Fibroblast of skin of scalp (primary cell): ENCODE measurements at regions not wholly inside any gene's neighbourhood (a gene's known extent, or its start where the extent isn't known, plus 50 kb on each side); places are given as distances from the start of the nearest gene placed in this dataset.
"Not testable (repeated sequence)": the region's sequence is repeated elsewhere in the genome, so short reads cannot be mapped to it uniquely, and the experiment has no call there.

Experiments used
- DNase-seq: peaks from one replicate; pipeline ENCODE4 v3.0.0-alpha.2; 2013

GRCh38 chr5:74499256-74500050 is 141.1 kb downstream of the ENC1 start:
- DNase-seq = no peak

DNA sequence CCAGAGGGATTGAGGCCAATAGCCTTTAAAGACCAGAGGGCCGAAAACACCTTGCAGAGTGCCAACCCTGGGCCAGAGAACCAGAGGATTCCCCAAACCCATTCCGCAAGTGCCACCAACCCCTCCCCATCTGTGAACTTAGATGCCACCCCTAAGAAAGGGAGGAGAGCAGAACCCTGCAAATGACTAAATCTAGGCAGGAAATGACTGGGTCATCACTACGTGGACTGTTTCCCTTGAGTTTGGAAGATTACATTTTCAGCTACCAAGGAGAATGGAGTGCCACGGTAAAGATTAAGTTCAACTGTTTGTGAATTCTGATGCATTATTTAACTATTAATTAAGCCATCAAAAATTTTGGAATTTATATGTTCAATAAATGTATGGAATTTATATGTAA is 142.8 kb downstream of the ENC1 start:
- DNase-seq = no peak

- peak; percentile 67 for DNase-seq
Measured at GRCh38 chr5:74493411-74493810, 147.1 kb downstream of the ENC1 start.

DNA sequence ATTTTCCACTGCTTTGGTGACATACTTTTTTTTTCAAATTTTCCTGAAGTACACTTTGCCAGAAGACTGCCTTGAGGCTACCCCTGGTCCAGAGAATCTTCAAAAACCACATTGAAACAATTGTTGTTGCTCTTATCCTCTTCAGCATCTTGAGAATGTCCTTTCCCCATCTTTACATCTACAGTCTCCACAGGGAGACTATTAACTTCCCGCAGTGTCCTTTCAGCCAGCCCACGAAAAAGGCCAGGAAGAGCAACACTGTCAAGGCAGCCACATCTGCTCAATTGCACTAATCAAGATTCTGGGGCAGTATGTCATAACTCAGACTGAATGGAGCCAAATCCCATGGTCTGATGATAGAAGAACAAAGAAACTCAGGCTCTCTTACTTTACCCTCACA is 148.3 kb downstream of the ENC1 start:
- DNase-seq = peak; percentile 15

- no peak for DNase-seq
Measured at GRCh38 chr5:74491586-74491985, 148.9 kb downstream of the ENC1 start.

DNA sequence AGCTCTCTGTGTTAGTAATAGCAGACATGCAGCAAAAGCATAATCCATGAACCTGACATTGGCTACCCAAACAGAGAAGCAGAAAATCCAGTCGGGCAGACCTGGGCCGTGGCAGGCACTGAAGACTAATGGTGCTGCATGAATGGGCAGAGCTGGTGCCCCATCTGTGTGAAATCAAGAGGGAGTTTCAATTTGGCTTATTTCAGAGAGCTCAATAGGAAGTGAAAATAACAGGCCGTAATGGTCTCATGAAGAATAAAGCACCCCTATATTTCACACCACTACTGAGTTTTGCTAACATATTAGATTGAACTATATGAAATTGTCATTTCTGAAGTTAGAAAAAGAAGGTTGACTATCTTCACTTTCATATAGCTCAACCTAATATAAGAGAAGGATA is 149.7 kb downstream of the ENC1 start:
- DNase-seq = no peak

- no peak for DNase-seq
Measured at GRCh38 chr5:74482990-74483389, 157.5 kb downstream of the ENC1 start.

- DNase-seq = no peak
Measured at GRCh38 chr5:74482523-74482922, 158.0 kb downstream of the ENC1 start.

DNA sequence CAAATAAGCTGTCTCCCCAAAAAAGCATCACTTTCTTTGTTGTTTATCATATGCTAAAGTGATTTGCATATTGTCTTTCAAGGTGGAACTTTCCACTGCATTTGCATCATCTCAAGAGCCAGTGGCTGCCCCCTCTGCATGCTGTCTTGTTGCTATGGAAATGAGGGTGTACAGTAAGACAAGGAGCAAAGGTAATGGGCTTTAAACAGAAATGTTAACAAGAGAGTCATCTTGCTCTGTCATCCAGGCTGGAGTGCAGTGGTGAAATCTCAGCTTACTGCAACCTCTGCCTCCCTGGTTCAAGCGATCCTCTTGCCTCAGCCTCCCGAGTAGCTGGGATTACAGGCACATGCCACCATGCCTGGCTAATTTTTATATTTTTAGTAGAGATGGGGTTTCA is 159.2 kb downstream of the ENC1 start:
- not testable (repeated sequence) for DNase-seq

DNA sequence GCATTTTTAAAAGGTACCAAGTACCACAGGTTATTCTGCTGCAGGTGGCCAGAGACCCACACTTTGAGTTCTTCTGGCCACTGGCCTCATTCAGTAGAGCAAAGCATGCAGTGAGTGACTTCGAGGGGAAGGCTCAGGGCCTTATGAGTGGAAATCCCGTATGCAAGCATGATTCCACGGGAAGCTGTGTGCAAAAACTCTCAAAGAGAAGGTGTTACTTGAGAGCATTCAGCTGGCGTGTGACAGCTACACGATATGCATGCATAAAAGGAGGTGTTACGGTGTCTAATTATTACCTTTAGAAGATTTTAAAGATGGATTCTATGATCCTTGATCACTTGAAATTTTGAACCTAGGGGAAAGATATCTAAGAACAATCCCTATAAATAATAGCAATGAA is 160.3 kb downstream of the ENC1 start:
- no peak for DNase-seq

DNA sequence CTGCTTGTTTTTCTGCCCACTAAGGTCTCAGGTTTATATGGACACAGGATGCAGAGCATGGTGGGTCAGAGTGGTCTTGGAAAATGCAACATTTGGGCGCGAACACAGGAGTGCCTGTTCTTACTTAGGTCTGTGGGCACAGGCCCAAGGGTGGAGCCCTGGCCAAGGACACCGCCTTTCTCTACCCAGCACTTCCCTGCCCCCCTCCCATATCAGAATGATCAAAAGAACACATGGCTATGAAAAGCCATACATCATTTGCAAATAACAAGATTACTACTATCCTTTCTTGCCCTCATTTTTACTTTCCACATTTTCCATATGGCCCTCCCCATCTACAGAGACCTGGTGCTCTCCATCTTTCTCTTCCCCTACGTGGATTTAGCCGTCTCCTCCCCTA is 162.2 kb downstream of the ENC1 start:
- no peak for DNase-seq

- DNase-seq = no peak
Measured at GRCh38 chr5:74477761-74478160, 162.8 kb downstream of the ENC1 start.

GRCh38 chr5:74476819-74477453 is 163.6 kb downstream of the ENC1 start:
- DNase-seq = no peak

DNA sequence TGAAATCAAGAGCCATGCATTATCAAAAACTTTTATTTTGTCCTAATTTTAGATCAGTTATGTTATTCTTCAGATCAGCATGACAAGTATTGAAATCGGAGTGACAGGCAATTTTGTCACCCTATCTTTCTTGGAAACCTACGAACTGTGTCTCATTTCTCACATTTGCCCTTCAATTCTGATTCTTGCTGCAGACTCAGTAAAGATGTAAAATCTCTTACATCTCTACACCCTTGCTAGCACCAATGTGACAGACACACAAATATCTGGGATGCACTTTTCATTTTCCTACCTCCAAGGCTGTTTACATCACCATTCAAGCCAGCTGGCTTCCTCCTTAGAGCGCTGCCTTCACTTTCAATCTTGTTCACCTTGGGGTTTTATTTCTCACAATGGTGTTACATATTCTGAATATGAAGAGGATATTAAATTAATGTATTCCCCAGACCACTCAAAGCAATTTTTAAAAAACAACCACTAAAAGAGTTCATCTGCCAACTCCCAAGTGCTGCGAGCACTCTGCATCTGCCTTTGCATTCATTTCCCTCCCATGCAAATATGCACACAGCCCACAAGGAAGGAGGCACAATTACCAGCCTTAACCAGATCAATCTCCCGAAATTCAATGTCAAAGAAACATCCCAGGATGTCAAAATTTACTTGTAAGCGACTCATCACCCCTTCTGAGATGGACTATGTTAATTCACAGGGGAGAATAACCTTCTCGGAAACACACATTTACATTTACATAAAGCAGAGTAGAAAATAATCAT is 164.3 kb downstream of the ENC1 start:
- no peak for DNase-seq

GRCh38 chr5:74471875-74472274 is 168.7 kb downstream of the ENC1 start:
- DNase-seq = no peak

GRCh38 chr5:74469234-74469994 is 171.1 kb downstream of the ENC1 start:
- DNase-seq = no peak

DNA sequence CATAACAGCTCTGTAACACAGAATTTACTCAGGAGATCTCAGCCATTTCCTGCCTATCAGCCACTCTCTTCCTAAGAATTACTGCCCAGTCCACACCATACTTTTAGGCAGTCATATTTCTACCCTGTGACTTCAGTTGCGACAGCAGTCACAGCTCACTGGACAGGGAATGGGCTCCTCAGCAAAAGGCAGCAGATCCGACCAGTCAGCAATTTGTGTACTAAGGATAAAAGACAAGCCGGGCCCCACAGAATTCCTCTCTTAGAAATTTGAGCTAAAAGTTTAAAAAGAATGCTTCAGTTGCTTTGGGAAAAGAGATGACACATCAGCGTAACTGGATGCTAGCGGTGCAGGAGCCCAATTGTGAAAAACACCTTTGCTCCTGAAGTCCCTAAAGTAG is 172.1 kb downstream of the ENC1 start:
- DNase-seq = no peak

DNA sequence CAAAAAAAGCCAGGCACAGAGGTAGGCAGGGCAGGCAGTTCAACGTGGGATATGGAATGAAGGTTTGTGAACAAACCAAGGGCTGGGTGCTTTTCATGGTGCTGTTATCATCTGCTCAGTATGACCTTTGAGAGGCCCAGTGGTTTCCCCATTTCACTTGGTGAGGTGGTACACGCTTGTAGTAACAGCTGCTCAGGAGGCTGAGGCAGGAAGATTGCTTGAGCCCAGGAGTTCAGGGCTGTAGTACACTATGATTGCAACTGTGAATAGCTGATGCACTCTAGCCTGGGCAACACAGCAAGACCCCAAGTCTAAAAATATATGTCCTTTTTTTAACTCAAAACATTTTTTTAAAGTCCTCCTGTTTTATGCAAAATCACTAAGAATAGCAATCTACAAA is 174.8 kb downstream of the ENC1 start:
- no peak for DNase-seq

GRCh38 chr5:74464512-74465209 is 175.9 kb downstream of the ENC1 start:
- no peak for DNase-seq

DNA sequence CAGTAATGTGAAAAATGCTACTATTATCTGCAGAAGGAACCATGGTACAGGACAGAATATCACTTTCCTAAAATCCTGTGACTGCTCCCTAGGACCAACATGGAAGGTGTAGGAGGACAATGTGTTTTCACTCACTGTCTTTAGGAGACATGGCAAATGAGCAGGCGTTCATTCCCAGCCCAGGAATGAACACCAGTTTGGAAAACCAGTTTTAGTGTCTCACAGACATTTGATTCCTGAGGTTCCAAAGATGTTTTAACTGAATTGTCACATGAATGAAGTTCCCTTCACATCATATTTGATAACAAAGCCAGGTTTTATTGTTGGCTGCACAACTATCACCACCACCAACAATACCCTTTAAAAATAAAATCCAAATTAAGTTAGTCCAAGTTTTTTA is 178.2 kb downstream of the ENC1 start:
- DNase-seq = no peak

DNA sequence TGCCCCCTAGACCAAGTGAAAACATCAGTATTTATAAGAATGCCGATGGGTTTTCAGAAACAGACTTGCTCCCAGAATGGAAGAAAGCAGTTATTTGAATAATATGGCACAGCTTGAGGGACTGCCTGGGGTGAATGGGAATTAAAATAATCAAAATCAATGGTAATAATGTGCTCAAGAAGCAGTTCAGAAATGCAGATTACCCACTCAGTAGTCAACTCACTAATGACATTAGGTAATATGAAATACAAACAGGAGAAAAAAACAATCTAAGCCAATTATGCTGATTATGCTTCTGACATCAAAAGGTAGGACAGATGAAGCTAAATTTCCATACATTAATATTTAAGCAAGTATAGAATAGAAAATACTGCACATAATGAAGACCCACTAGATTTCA is 179.3 kb downstream of the ENC1 start:
- DNase-seq = no peak

GRCh38 chr5:74460694-74461093 is 179.8 kb downstream of the ENC1 start:
- no peak for DNase-seq
